Activated CD4-positive, alpha-beta T cell treated with anti-CD3 and anti-CD28 coated beads, Interleukin-2, Interleukin-6, amounts not matched to agents 100 ng/mL and 50 ng/mL, durations not matched to agents 16 hours and 8 hours (primary cell): ENCODE measurements at regions not wholly inside any gene's neighbourhood (a gene's known extent, or its start where the extent isn't known, plus 50 kb on each side); places are given as distances from the start of the nearest gene placed in this dataset.
"Not testable (repeated sequence)": the region's sequence is repeated elsewhere in the genome, so short reads cannot be mapped to it uniquely, and the experiment has no call there.

Experiments used
- DNase-seq: peaks from one replicate; pipeline ENCODE4 v3.0.0-alpha.2; 2020

- DNase-seq: no peak
Observed at GRCh38 chr20:60097285-60097684, 139.1 kb downstream of the CDH26 start.

GRCh38 chr20:60100780-60101179 lies 142.6 kb downstream of the CDH26 start:
- peak; percentile 12 for DNase-seq

- DNase-seq: no peak
Observed at GRCh38 chr20:60101201-60101890, 143.1 kb downstream of the CDH26 start.

GRCh38 chr20:60101891-60102281 lies 143.7 kb downstream of the CDH26 start:
- DNase-seq: no peak

- DNase-seq: no peak
Observed at GRCh38 chr20:60102665-60103210, 144.5 kb downstream of the CDH26 start.

- DNase-seq: no peak
Observed at GRCh38 chr20:60104993-60105803, 147.0 kb downstream of the CDH26 start.

GRCh38 chr20:60106186-60106585 lies 148.0 kb downstream of the CDH26 start:
- DNase-seq: not testable (repeated sequence)

- DNase-seq: no peak
Observed at GRCh38 chr20:60107621-60108390, 149.6 kb downstream of the CDH26 start.

- no peak for DNase-seq
Observed at GRCh38 chr20:60108397-60108796, 150.2 kb downstream of the CDH26 start.

GRCh38 chr20:60113024-60113724 lies 155.0 kb downstream of the CDH26 start:
- no peak for DNase-seq

- DNase-seq: no peak
Observed at GRCh38 chr20:60113771-60114170, 155.5 kb downstream of the CDH26 start.

- no peak for DNase-seq
Observed at GRCh38 chr20:60115451-60115850, 157.2 kb downstream of the CDH26 start.

GRCh38 chr20:60116128-60116909 lies 158.1 kb downstream of the CDH26 start:
- no peak for DNase-seq

GRCh38 chr20:60117065-60117464 lies 158.8 kb downstream of the CDH26 start:
- DNase-seq: no peak

GRCh38 chr20:60121903-60122302 lies 163.7 kb downstream of the CDH26 start:
- no peak for DNase-seq

- DNase-seq: no peak
Observed at GRCh38 chr20:60122671-60123070, 164.4 kb downstream of the CDH26 start.

GRCh38 chr20:60123096-60123495 lies 164.9 kb downstream of the CDH26 start:
- DNase-seq: no peak

- no peak for DNase-seq
Observed at GRCh38 chr20:60123652-60124051, 165.4 kb downstream of the CDH26 start.

- no peak for DNase-seq
Observed at GRCh38 chr20:60124776-60125381, 166.7 kb downstream of the CDH26 start.

GRCh38 chr20:60125513-60125912 lies 167.3 kb downstream of the CDH26 start:
- DNase-seq: no peak

GRCh38 chr20:60126975-60127374 lies 168.8 kb downstream of the CDH26 start:
- no peak for DNase-seq
